GM12892 (cell line): ENCODE measurements at regions not wholly inside any gene's neighbourhood (a gene's known extent, or its start where the extent isn't known, plus 50 kb on each side); places are given as distances from the start of the nearest gene placed in this dataset.

Source experiments
- POLR2A ChIP-seq: IDR thresholded peaks from 2 replicates; pipeline ENCODE4 v1.6.1; 2011; ENCODE audit warnings: low read depth, low read length, control low read depth
- POLR2AphosphoS5 ChIP-seq: IDR thresholded peaks from 2 replicates; pipeline ENCODE4 v1.6.1; 2011; ENCODE audit warnings: low read depth, low read length, control low read depth
- TAF1 ChIP-seq: IDR thresholded peaks from 2 replicates; pipeline ENCODE4 v1.6.1; 2011; ENCODE audit warnings: low read depth, mild to moderate bottlenecking, control low read depth, low read length, borderline replicate concordance

DNA sequence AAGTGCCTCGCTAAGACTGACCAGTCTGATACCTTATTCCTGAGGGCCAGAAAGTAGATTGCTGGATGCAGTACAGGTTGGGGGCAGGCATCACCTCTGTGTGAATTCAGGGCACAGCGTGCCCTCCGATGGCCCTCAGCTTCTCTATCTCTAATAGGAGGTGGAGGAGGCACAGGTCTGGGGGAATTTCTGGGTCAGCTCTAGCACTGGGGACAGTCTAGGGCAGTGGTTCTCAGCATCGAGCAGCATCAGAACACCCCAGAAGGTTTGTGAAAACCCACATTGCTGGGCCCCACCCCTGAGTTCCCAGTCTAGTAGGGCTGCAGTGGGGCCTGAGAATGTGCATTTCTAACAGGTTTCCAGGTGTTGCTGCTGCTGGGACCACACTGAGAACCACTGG, 166.7 kb downstream of the CDC5L start:
- TF ChIP-seq POLR2A (no peak), TAF1 (no peak), POLR2AphosphoS5 (no peak)
